ENCODE measurements at regions not wholly inside any gene's neighbourhood (a gene's known extent, or its start where the extent isn't known, plus 50 kb on each side); places are given as distances from the start of the nearest gene placed in this dataset.

DNA sequence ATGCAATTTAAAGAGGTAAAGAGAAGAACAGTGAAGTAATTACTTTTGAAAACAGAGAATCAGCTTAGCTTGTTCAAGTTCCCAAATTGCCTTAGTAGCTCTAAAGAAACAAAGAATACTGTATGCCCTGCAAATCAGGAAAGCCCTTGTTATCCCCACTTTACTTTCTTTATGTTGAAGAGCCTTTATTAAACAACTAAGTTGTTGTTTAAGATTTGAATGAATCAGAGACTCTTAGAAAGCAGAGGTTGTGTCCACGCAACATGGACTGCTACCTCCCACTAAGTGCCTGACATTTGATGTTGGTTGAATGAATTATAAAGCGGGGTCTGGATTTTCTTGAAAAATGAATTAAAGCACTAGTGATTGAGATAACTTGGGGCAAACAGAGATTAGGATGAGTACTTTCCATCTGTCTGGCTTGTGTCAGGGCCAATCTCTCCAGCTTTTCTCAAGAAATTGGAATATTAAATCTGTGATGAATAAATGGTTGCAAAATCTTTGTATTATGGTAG lies 214.7 kb downstream of the POSTN start:
- TF ChIP-seq, protein P1, sequence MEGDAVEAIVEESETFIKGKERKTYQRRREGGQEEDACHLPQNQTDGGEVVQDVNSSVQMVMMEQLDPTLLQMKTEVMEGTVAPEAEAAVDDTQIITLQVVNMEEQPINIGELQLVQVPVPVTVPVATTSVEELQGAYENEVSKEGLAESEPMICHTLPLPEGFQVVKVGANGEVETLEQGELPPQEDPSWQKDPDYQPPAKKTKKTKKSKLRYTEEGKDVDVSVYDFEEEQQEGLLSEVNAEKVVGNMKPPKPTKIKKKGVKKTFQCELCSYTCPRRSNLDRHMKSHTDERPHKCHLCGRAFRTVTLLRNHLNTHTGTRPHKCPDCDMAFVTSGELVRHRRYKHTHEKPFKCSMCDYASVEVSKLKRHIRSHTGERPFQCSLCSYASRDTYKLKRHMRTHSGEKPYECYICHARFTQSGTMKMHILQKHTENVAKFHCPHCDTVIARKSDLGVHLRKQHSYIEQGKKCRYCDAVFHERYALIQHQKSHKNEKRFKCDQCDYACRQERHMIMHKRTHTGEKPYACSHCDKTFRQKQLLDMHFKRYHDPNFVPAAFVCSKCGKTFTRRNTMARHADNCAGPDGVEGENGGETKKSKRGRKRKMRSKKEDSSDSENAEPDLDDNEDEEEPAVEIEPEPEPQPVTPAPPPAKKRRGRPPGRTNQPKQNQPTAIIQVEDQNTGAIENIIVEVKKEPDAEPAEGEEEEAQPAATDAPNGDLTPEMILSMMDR (conservative IDR thresholded peaks at IDR 0.05; ENCODE audit: low read depth, low read length) = no peak
- TF ChIP-seq EZH2 (IDR thresholded peaks at IDR 0.05; ENCODE audit: low read length, unreplicated experiment) (no peak), EZH2phosphoT487 (IDR thresholded peaks at IDR 0.05; ENCODE audit: borderline replicate concordance, low read length) (no peak)
